GM21515 (cell line): ENCODE measurements at regions not wholly inside any gene's neighbourhood (a gene's known extent, or its start where the extent isn't known, plus 50 kb on each side); places are given as distances from the start of the nearest gene placed in this dataset.

Source experiments
- ATAC-seq: cut with Tn5 transposase; IDR thresholded peaks from one replicate; pipeline ENCODE4 v1.9.1; 2021; ENCODE audit not compliant: unreplicated experiment

DNA sequence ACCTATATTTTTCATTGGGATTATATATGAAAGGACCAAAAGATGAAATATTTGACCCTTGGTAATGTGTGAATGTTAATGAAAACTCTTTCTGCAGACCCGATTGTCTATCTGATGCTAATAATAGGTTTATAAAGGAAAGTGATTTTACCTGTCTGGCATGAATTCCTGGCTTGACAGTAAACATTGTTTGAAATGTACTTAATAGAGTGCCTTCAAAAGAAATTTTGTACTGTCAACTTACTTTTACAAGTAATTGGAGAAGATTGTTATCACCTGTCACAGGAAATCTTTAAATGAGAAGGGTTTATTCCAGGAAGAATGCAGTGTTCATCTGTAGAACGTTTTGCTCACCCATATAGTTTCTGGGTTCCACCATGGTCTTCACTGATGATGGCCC lies 588.2 kb downstream of the INHBA start:
- no peak for ATAC-seq

DNA sequence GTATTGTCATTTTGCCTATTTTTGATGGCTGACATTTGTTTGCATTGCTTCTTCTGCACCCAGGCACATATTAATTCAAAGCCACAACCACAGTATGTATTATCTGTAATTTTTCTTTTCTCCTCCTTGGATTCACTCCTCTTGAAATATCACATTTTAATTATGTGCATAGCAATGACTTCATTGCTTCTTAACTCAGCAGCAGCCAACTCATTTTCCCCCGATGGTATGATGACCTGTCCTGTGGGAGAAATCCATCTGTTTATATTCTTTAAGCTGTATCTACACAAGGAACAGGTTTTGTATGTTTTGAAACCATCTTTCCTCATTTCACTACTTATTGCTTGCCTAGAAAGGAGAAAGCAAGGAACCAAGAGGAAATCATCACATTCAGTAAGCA lies 588.8 kb downstream of the INHBA start:
- no peak for ATAC-seq

GRCh38 chr7:41113719-41114118 lies 589.2 kb downstream of the INHBA start:
- no peak for ATAC-seq

DNA sequence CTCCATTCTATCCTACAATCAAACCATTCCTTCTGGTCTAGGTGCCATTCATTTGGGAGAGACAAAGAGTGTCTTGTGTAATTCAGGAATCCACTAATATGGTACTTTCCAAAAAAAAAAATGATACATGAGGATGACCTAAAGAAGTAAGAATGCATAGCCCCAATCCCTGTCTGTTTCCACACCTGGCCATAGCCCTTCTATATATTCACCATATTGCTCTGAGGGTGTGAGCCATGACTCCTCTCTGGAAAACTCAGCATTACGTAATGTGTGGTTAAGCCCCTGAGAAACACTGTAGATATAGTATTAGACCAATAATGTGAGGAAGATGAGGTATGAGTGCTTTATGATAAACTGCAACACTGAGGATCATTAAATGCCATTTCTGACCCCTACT lies 592.7 kb downstream of the INHBA start:
- no peak for ATAC-seq

DNA sequence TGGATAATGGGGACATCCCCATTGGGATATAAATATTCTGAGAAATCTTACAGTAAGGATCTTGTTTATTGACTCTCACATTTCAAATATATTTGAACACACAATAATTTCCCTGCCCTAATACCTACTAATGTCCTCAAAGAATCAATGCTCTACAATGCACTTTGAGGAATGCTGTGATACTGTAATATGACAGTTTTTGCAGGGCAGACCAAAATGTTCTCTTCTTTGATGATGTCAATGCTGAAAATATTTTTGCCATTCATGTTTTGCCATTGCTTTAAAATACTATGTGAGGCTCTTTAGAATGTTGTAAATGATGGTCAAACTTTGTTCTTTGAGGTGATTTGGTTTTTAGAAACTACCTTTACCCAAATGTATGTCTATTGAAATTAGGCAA lies 594.1 kb downstream of the INHBA start:
- no peak for ATAC-seq

GRCh38 chr7:41107938-41108448 lies 594.9 kb downstream of the INHBA start:
- ATAC-seq: no peak

- no peak for ATAC-seq
Measured at GRCh38 chr7:41107330-41107937, 595.5 kb downstream of the INHBA start.

DNA sequence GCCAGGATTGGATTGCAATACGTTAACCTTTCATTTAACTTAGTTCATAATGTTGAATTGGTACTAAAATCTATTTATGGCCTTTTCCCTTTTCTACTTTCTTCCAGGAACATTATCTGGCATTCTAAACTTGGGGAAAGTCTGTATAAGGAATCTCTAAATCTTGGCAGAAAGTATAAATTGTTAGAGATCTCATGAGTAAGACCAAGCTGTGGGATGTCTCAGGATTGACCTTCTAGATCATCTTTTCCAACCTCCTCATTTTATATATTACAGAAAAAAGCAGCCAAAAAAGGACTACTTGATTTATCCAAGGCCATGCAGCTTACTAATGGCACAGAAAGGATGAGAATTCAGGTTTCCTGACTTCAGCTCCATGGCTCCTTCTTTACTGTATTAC lies 598.3 kb downstream of the INHBA start:
- ATAC-seq: no peak

- no peak for ATAC-seq
Measured at GRCh38 chr7:41103331-41103730, 599.6 kb downstream of the INHBA start.

DNA sequence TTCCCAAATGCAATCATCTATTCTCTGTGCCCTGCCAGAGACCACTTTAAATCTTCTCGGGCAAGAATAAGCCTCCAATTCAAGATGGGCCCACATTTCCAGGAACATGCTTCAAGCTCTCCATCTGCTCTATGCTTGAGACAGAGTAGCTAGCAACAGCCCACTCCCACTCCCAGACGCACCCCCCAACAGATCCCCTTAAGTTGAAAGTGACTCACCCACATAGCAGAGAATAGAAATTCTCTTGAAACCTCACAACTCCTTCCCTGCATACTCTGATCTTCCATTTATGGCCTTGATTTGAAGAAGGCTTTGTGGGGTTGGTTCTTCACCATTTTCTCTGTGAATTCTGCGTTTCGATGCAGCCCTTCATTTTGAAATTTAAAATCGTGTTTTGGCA lies 604.0 kb downstream of the INHBA start:
- ATAC-seq: no peak

GRCh38 chr7:41098402-41098801 lies 604.5 kb downstream of the INHBA start:
- no peak for ATAC-seq

- ATAC-seq: no peak
Measured at GRCh38 chr7:41097501-41097900, 605.4 kb downstream of the INHBA start.

DNA sequence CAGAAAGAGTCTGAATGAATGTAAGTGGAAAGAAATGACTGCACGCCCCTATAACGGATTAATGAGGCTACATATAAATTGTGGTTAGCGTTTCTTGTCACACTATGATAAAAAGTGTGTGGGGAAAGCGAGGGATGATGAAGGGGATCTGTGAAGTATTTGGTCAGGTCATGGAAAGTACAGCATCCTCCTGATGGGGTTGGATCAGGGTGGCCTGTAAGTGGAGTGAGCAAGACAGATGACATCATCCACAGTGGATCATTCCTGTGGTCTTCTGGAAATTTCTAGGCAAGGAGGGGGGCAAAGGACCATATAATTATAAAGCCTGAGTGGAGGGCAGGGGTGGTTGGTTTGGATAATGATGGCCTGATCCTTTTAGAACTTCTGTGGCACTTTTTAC lies 606.0 kb downstream of the INHBA start:
- no peak for ATAC-seq

- no peak for ATAC-seq
Measured at GRCh38 chr7:41093141-41093540, 609.7 kb downstream of the INHBA start.

DNA sequence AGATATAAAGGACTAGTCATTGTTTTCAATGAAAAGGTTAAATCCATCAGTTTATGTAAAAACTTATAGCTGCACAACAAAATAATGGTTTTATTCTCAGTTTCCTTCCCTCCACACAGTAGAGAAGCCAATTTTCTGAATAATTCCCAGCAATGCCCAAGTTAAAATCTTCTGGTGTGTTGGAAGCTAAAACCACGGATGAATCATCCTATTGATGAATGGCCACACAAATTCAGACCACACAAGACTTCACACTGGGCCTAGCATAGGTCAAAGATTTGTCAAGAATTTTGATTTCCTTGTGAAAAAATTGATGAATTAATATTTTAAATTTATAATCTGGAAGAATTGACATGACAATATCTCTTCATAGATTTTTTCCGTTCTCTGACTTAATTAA lies 617.6 kb downstream of the INHBA start:
- ATAC-seq: no peak

- no peak for ATAC-seq
Measured at GRCh38 chr7:41084381-41084780, 618.5 kb downstream of the INHBA start.

DNA sequence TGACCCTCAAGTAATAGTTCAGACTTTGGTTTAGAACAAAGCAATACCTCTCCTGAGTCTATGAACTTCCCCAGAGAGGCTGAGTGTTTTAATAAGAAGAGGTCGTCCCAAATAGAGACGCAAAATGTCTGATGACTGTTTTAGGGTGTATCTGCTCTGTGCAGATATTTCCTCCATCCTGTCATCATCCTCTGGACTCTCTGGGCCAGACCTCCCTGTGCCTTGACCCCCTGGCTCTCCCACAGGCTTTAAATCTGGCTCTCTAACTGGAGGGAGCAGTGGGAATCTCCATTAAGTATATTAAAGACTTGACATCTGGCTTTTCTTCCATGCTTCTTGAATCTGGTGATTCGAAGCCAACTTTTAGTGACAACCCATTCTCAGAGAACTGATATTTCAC lies 633.3 kb downstream of the INHBA start:
- ATAC-seq: no peak

DNA sequence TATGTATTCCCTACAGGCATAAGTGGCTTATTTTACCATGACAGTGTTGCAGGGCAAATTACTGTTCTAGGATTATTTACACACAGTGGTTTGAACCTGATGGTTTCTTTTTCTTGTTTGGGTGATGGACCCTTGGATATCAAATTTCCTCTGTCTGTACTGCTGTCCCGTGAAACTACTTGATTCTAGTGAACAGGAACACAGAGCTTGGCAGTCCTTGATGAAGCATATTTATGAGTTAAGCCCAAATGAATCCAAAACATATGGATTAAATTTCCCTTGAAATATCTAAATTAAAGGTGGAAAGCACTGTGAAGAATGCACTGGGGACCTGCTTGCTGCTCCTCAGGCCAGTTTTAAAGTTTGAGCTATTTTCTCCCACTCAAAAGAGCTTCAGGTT lies 635.3 kb downstream of the INHBA start:
- ATAC-seq: no peak

GRCh38 chr7:41065663-41066062 lies 637.2 kb downstream of the INHBA start:
- ATAC-seq: no peak

DNA sequence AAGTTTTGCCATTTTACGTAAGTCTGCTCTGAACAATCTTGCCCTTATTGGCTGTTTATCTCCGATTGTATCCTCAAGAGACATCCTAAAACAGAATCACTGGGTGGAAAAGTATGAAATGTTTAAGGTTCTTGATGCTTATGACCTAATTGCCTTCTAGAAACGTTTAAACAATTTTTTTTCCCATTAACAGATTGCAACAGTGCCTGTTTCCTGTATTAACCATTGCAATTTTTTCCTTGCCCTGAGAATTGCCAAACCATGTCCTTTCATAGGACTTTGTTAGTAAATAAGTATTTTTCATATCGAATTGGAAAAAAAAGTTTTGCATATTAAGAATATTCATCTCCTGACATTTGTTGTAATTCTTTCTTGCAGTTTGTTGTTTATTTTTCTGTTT lies 639.8 kb downstream of the INHBA start:
- no peak for ATAC-seq

- no peak for ATAC-seq
Measured at GRCh38 chr7:41060796-41061195, 642.1 kb downstream of the INHBA start.

- ATAC-seq: no peak
Measured at GRCh38 chr7:41059796-41060195, 643.1 kb downstream of the INHBA start.

DNA sequence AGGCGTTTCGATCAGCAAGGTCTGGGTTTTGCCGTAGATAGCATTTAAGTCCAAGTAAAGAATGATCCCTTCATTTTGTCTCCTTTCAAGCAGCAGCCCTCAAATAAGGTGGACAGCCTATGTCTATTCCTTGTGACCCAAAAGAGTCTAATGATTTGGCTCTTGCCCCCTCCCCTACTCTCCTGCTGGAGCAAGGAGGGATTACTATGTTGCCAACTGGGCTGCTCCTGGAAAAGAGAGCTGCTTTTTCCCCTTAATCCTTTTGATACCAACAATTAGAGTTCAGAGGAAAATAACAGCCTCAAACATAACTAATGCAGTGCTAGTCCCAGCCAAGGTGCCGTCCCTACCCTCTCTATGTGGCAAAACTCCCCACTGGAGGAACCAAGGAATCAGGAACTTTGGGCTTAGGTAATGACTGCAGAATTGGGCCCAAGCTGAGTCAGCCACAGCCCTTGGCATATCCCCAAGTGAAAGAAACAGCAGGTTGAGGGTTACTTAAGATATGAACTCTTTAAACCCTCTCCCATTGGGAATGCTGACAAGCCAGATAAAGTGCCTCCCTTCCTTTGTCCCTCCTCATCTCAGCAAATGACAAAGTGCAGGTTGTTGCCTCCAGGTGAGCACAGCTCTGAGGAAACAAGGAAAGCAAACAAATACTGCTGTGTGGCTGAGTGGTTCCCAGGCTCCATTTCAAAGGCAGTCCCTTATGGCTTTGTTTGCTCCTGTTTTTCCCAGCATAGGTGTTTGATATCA lies 643.7 kb downstream of the INHBA start:
- no peak for ATAC-seq
